ENCODE measurements at regions not wholly inside any gene's neighbourhood (a gene's known extent, or its start where the extent isn't known, plus 50 kb on each side); places are given as distances from the start of the nearest gene placed in this dataset.

GRCh38 chr7:91656541-91657482 lies 223.7 kb downstream of the MTERF1 start:
- no peak for TF ChIP-seq JUND (IDR thresholded peaks at IDR 0.05; ENCODE audit: low read depth)
- in situ Hi-C loops (cut with HindIII; ENCODE audit: low pct_unique_long_range_greater_than_20kb, low sequenced_read_pairs), result no loop called here
- DNase-seq (ENCODE audit: low read depth in 1 of 2, low spot score in 1 of 2), result no peak

- no peak for TF ChIP-seq JUND (IDR thresholded peaks at IDR 0.05; ENCODE audit: low read depth)
- in situ Hi-C loops (cut with HindIII; ENCODE audit: low pct_unique_long_range_greater_than_20kb, low sequenced_read_pairs), result no loop called here
- DNase-seq (ENCODE audit: low read depth in 1 of 2, low spot score in 1 of 2), result peak in 1 of 2 experiments; percentile 22
These were observed 222.9 kb downstream of the MTERF1 start for GRCh38 chr7:91657483-91658071.

- no peak for DNase-seq (ENCODE audit: low read depth in 1 of 2, low spot score in 1 of 2)
- TF ChIP-seq JUND (IDR thresholded peaks at IDR 0.05; ENCODE audit: low read depth), result no peak
- in situ Hi-C loops (cut with HindIII; ENCODE audit: low pct_unique_long_range_greater_than_20kb, low sequenced_read_pairs), result no loop called here
These were observed 221.4 kb downstream of the MTERF1 start for GRCh38 chr7:91659096-91659495.

- in situ Hi-C loops (cut with HindIII; ENCODE audit: low pct_unique_long_range_greater_than_20kb, low sequenced_read_pairs), result no loop called here
- TF ChIP-seq JUND (IDR thresholded peaks at IDR 0.05; ENCODE audit: low read depth), result no peak
- no peak for DNase-seq (ENCODE audit: low read depth in 1 of 2, low spot score in 1 of 2)
These were observed 219.7 kb downstream of the MTERF1 start for GRCh38 chr7:91660734-91661356.

GRCh38 chr7:91661727-91662126 lies 218.8 kb downstream of the MTERF1 start:
- in situ Hi-C loops (cut with HindIII; ENCODE audit: low pct_unique_long_range_greater_than_20kb, low sequenced_read_pairs), result no loop called here
- no peak for DNase-seq (ENCODE audit: low read depth in 1 of 2, low spot score in 1 of 2)
- TF ChIP-seq JUND (IDR thresholded peaks at IDR 0.05; ENCODE audit: low read depth), result no peak

- in situ Hi-C loops (cut with HindIII; ENCODE audit: low pct_unique_long_range_greater_than_20kb, low sequenced_read_pairs), result no loop called here
- DNase-seq (ENCODE audit: low read depth in 1 of 2, low spot score in 1 of 2), result no peak
- TF ChIP-seq JUND (IDR thresholded peaks at IDR 0.05; ENCODE audit: low read depth), result no peak
These were observed 212.3 kb downstream of the MTERF1 start for GRCh38 chr7:91668217-91668616.

- in situ Hi-C loops (cut with HindIII; ENCODE audit: low pct_unique_long_range_greater_than_20kb, low sequenced_read_pairs), result no loop called here
- no peak for DNase-seq (ENCODE audit: low read depth in 1 of 2, low spot score in 1 of 2)
- TF ChIP-seq JUND (IDR thresholded peaks at IDR 0.05; ENCODE audit: low read depth), result no peak
These were observed 209.3 kb downstream of the MTERF1 start for GRCh38 chr7:91671245-91671644.

GRCh38 chr7:91674470-91674869 lies 206.0 kb downstream of the MTERF1 start:
- in situ Hi-C loops (cut with HindIII; ENCODE audit: low pct_unique_long_range_greater_than_20kb, low sequenced_read_pairs), result no loop called here
- DNase-seq (ENCODE audit: low read depth in 1 of 2, low spot score in 1 of 2), result no peak
- no peak for TF ChIP-seq JUND (IDR thresholded peaks at IDR 0.05; ENCODE audit: low read depth)

- no peak for DNase-seq (ENCODE audit: low read depth in 1 of 2, low spot score in 1 of 2)
- no peak for TF ChIP-seq JUND (IDR thresholded peaks at IDR 0.05; ENCODE audit: low read depth)
- in situ Hi-C loops (cut with HindIII; ENCODE audit: low pct_unique_long_range_greater_than_20kb, low sequenced_read_pairs), result no loop called here
These were observed 198.8 kb downstream of the MTERF1 start for GRCh38 chr7:91681718-91682117.

GRCh38 chr7:91683823-91684222 lies 196.7 kb downstream of the MTERF1 start:
- DNase-seq (ENCODE audit: low read depth in 1 of 2, low spot score in 1 of 2), result no peak
- in situ Hi-C loops (cut with HindIII; ENCODE audit: low pct_unique_long_range_greater_than_20kb, low sequenced_read_pairs), result no loop called here
- no peak for TF ChIP-seq JUND (IDR thresholded peaks at IDR 0.05; ENCODE audit: low read depth)

GRCh38 chr7:91685544-91685943 lies 195.0 kb downstream of the MTERF1 start:
- DNase-seq (ENCODE audit: low read depth in 1 of 2, low spot score in 1 of 2), result no peak
- no peak for TF ChIP-seq JUND (IDR thresholded peaks at IDR 0.05; ENCODE audit: low read depth)
- in situ Hi-C loops (cut with HindIII; ENCODE audit: low pct_unique_long_range_greater_than_20kb, low sequenced_read_pairs), result no loop called here

- TF ChIP-seq JUND (IDR thresholded peaks at IDR 0.05; ENCODE audit: low read depth), result no peak
- in situ Hi-C loops (cut with HindIII; ENCODE audit: low pct_unique_long_range_greater_than_20kb, low sequenced_read_pairs), result no loop called here
- DNase-seq (ENCODE audit: low read depth in 1 of 2, low spot score in 1 of 2), result no peak
These were observed 189.9 kb downstream of the MTERF1 start for GRCh38 chr7:91690541-91691070.

- in situ Hi-C loops (cut with HindIII; ENCODE audit: low pct_unique_long_range_greater_than_20kb, low sequenced_read_pairs), result no loop called here
- DNase-seq (ENCODE audit: low read depth in 1 of 2, low spot score in 1 of 2), result no peak
These were observed 188.6 kb downstream of the MTERF1 start for GRCh38 chr7:91691865-91692264.

More at GRCh38 chr7:91691865-91692264, 188.6 kb downstream of the MTERF1 start:
- no peak for TF ChIP-seq JUND (IDR thresholded peaks at IDR 0.05; ENCODE audit: low read depth)
